GM18868 (cell line): ENCODE measurements at regions not wholly inside any gene's neighbourhood (a gene's known extent, or its start where the extent isn't known, plus 50 kb on each side); places are given as distances from the start of the nearest gene placed in this dataset.

Experiments
- ATAC-seq: cut with Tn5 transposase; IDR thresholded peaks from one replicate; pipeline ENCODE4 v1.9.1; 2021; ENCODE audit warnings: mild to moderate bottlenecking, moderate library complexity; ENCODE audit not compliant: unreplicated experiment

- ATAC-seq: no peak
Measured at GRCh38 chr3:117674321-117674720, 964.7 kb downstream of the TUSC7 start.

- no peak for ATAC-seq
Measured at GRCh38 chr3:117681619-117682018, 972.0 kb downstream of the TUSC7 start.

- no peak for ATAC-seq
Measured at GRCh38 chr3:117687096-117687495, 977.5 kb downstream of the TUSC7 start.

GRCh38 chr3:117688583-117688982 is 979.0 kb downstream of the TUSC7 start:
- no peak for ATAC-seq

- no peak for ATAC-seq
Measured at GRCh38 chr3:117691526-117691925, 981.9 kb downstream of the TUSC7 start.

GRCh38 chr3:117692416-117692995 is 982.9 kb downstream of the TUSC7 start:
- no peak for ATAC-seq

- no peak for ATAC-seq
Measured at GRCh38 chr3:117695321-117695720, 985.7 kb downstream of the TUSC7 start.

DNA sequence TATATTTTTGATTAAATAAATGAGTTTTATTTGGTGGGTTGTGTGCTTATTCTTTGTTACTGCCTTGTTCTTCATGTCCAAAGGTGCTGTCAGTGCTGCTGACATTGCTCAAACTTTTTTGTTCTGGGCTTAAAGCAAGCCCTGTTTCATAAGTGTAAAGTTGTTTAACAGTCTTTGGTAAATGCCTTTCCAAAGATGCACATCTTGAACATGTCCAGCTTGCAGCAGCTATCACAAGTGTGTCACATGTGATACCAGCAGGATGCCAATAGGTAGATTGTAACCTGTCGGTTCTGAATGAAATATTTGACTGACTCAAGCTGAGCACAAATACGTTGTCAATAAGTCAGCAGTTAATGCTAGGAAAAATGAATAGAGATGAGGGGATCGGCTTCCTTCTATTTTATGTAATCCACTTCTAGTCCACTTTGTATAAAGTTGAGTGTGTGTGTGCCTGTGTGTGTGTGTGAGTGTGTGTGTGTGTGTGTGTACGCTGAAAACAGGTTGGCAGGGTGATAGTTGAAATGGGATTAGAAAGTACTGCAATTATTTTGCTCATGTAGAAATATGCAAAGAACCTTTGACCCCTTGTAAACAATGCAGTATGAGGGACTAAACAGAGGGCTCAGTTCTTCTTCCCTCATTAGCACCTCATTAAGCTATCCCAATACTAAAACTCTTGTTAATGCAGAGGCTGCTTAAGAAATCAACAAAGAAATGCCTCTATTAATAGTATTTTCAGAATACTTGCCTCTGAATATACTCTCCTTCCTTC is 986.5 kb downstream of the TUSC7 start:
- no peak for ATAC-seq

- no peak for ATAC-seq
Measured at GRCh38 chr3:117696851-117697407, 987.4 kb downstream of the TUSC7 start.

GRCh38 chr3:117699058-117699457 is 989.5 kb downstream of the TUSC7 start:
- no peak for ATAC-seq

- ATAC-seq: no peak
Measured at GRCh38 chr3:117700573-117701360, 991.2 kb downstream of the TUSC7 start.

DNA sequence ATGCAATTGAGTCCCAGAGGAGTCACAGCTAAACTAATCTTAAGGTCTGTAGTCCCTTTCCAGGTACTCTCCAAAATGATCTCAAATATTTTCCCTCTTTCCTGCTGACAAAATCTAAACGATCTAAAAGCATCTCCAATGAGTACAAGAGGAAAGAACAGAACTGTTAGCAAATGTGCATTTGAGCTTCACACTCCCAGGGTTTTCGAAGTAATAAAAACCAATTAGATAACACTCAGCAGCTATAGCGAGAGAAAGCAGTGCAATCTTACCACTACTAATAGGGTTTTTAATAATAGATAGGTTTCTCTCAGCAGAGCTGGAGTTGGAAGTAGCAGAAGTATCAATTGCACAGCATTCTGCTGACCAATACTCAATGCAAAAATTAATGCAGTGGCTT is 995.4 kb downstream of the TUSC7 start:
- no peak for ATAC-seq

DNA sequence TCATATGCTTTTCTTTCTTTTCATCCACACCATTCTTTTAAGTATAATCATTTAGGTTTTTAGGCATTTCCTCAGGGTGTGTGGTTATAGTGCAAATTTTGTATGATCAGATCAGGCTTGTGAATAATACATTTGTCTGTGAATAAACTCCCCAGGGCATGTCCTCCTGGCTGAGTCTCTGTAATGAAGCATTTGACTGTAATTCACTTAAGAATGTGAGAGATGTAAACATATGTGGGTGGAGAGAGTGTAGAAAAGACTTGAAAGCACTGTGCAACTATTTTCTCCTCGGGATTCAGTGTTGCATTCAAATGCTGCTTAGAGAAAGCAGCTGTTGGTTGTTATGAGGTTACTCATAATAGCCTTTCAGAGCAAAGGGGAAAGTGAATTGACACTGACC is 996.5 kb downstream of the TUSC7 start:
- no peak for ATAC-seq

- no peak for ATAC-seq
Measured at GRCh38 chr3:117706756-117707155, 997.2 kb downstream of the TUSC7 start.

GRCh38 chr3:117708601-117709000 is 999.0 kb downstream of the TUSC7 start:
- ATAC-seq: no peak

GRCh38 chr3:117709108-117709507 is 999.5 kb downstream of the TUSC7 start:
- ATAC-seq: no peak

DNA sequence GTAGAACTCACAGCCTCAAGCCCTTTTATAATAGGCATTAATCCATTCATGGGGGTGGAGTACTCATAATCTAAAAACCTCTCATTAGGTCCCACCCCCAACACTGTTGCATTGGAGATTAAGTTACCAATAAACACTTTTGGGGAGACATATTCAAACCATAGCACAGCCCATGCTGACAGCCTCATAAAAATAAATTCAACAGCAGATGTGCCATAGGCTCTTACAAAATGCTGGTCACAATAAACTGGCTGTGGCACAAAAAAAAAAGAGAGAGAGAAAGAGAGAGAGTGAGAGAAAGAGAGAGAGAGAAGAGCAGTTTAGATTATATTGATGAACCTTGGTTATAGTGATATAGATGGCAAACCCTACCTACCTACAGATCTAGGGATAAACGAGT is 1000.9 kb downstream of the TUSC7 start:
- ATAC-seq: no peak

DNA sequence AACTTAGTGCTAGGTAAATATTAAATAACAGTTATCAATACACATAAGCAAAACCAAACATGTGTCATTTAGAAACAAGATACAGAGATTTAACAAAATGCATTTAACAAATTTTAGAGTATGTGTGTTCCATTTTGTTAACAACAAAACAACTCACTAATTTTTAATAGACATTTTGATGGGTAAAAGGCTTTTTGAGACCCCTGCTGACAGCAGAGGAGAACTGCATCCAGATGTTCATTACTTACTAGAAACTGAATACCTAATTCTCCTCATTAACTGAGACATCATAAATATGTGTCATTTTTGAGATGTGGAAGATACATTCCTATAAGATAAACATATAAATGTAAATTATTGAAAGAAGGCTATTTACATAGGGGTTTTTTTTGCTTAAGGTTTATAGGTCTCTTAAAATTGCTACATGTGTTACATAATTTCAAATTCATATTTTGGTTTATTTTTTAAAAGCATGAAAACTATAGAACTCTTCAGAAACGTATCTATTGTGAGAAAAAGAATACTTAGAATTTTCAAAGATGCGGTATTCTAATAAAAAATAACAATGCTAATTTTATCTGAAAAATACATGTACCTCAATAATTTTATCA is 1009.8 kb downstream of the TUSC7 start:
- peak; percentile 55 for ATAC-seq

DNA sequence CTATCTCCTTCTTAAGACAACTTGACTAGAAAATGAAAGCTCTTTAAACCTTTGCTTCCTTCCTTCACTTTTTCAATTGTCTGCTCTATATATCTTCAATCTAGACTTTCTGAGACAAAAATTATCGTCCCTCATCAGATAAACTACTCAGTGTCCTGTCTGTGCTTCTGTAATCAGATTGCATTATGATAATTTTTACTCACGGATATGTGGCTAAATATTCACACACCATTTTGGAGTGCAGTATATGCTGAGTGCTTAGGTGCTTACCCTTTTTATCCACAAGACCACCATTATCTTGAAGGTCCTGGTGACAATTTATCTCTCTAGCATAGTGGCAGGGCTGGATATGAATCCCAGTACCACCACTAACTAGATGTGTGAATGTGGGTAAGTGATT is 1012.3 kb downstream of the TUSC7 start:
- ATAC-seq: no peak

DNA sequence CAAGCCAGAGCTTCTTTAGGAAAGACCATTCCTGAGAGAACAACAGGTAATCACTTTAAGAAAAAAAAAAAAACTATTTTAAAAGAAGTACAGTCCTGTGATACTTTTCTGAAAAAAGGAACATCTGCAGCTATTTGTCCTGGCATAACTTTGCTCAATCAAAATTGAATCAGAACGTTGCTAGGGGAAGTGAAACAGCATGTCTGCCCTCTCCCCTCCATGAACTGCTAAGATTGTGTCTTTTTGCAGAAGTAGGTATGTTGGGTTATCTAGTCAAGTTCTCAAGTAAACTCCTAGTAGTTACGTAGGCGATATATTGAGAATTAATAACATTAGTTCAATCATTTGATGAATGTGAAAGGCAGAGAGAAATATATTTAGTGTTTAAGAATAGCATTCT is 1013.3 kb downstream of the TUSC7 start:
- ATAC-seq: peak; percentile 89

- no peak for ATAC-seq
Measured at GRCh38 chr3:117723825-117724224, 1014.2 kb downstream of the TUSC7 start.
